B cell (primary cell): ENCODE measurements at regions not wholly inside any gene's neighbourhood (a gene's known extent, or its start where the extent isn't known, plus 50 kb on each side); places are given as distances from the start of the nearest gene placed in this dataset.

Experiments
- ATAC-seq: fragments of 200-7000 bp; cut with Tn5 transposase; one replicate; pipeline ENCODE4 v1.10.0; 2021; ENCODE audit warnings: low read depth, mild to moderate bottlenecking, moderate number of reproducible peaks, moderate library complexity
- CTCF ChIA-PET: fragments of 350-600 bp; sonication (Branson Sonifier 250); formaldehyde crosslinking; loops from one replicate; lab custom pipeline; 2021; ENCODE audit warnings: antibody characterized with exemption, inconsistent platforms; lab: Charles Lee
- POLR2A ChIA-PET: fragments of 350-600 bp; sonication (Branson Sonifier 250); formaldehyde crosslinking; loops from one replicate; lab custom pipeline; 2021; ENCODE audit warnings: antibody characterized with exemption; lab: Charles Lee
- DNase-seq: peaks from one replicate; pipeline ENCODE4 v3.0.0; 2013
- H2AFZ ChIP-seq: 2 replicates; pipeline ENCODE4 v1.6.1; 2012; ENCODE audit warnings: mild to moderate bottlenecking, low read depth, low read length; ENCODE audit not compliant: insufficient read depth, poor library complexity, severe bottlenecking
- H3K27ac ChIP-seq, 2 donors: 1 replicate in 1 of 2; 2 replicates in 1 of 2; pipeline ENCODE4 v1.5.1; 2012 to 2013; ENCODE audit warnings: low read length in 2 of 2, mild to moderate bottlenecking in 2 of 2, moderate library complexity in 1 of 2
- H3K27me3 ChIP-seq, 4 experiments: fragments of 200-600 bp in 1 of 4; sonication (generic) in 1 of 4; replicated peaks in 1 of 4; 1 replicate in 2 of 4; 2 replicates in 2 of 4; pipeline versions ENCODE4 v1.6.1 to v1.7.0; 2013 to 2016; ENCODE audit warnings: low read length in 3 of 4, mild to moderate bottlenecking in 2 of 4, mixed read lengths in 1 of 4, moderate library complexity in 1 of 4; ENCODE audit not compliant: insufficient read depth in 4 of 4, control insufficient read depth in 3 of 4; ENCODE audit errors: control extremely low read depth in 1 of 4
- H3K36me3 ChIP-seq, 2 experiments: replicated peaks in 1 of 2; 1 replicate in 1 of 2; 2 replicates in 1 of 2; pipeline versions ENCODE4 v1.6.1 to v1.7.1; 2013; ENCODE audit warnings: low read length in 1 of 2; ENCODE audit not compliant: insufficient read depth in 2 of 2, control insufficient read depth in 1 of 2; ENCODE audit errors: control extremely low read depth in 1 of 2, extremely low read depth in 1 of 2
- H3K4me1 ChIP-seq, 2 donors: fragments of 200-600 bp in 1 of 2; sonication (generic) in 1 of 2; 1 replicate in 1 of 2; 2 replicates in 1 of 2; pipeline versions ENCODE4 v1.5.1 to v1.6.1; 2013 to 2017; ENCODE audit warnings: low read length in 2 of 2; ENCODE audit not compliant: control insufficient read depth in 2 of 2, insufficient read depth in 2 of 2
- H3K4me2 ChIP-seq: replicated peaks from 2 replicates; pipeline ENCODE3; 2012; ENCODE audit warnings: mild to moderate bottlenecking, low read depth, low read length; ENCODE audit not compliant: poor library complexity, severe bottlenecking
- H3K4me3 ChIP-seq, 5 experiments: fragments of 200-600 bp in 1 of 5; sonication (generic) in 1 of 5; 1 replicate in 3 of 5; 2 replicates in 2 of 5; pipeline versions ENCODE4 v1.5.1 to v1.7.0; 2011 to 2016; ENCODE audit warnings: low read length in 4 of 5, mild to moderate bottlenecking in 4 of 5, low read depth in 2 of 5, control low read depth in 1 of 5, moderate library complexity in 1 of 5; ENCODE audit not compliant: insufficient read depth in 1 of 5; ENCODE audit errors: control extremely low read depth in 1 of 5, extremely low read depth in 1 of 5
- H3K79me2 ChIP-seq: fragments of 200-600 bp; sonication (generic); one replicate; pipeline ENCODE4 v1.6.0; 2016; ENCODE audit warnings: low read length; ENCODE audit not compliant: control insufficient read depth, insufficient read depth
- H3K9ac ChIP-seq: fragments of 200-600 bp; sonication (generic); 2 replicates; pipeline ENCODE4 v1.6.1; 2017; ENCODE audit warnings: mild to moderate bottlenecking, low read length, moderate library complexity
- H3K9me3 ChIP-seq, 3 donors: one replicate each; pipeline versions ENCODE4 v1.6.1 to v1.7.1; 2013; ENCODE audit warnings: low read length in 2 of 3; ENCODE audit not compliant: control insufficient read depth in 2 of 3, insufficient read depth in 1 of 3; ENCODE audit errors: control extremely low read depth in 1 of 3
- H4K20me1 ChIP-seq: 2 replicates; pipeline ENCODE4 v1.6.0; 2012; ENCODE audit warnings: mild to moderate bottlenecking, low read length; ENCODE audit not compliant: insufficient read depth, control insufficient read depth, poor library complexity, severe bottlenecking
- H3K27ac Mint-ChIP-seq: one replicate; pipeline ENCODE4 v1.8.0; 2021; ENCODE audit warnings: mixed read lengths
- H3K27me3 Mint-ChIP-seq: one replicate; pipeline ENCODE4 v1.8.0; 2021; ENCODE audit warnings: mixed read lengths
- H3K4me1 Mint-ChIP-seq: one replicate; pipeline ENCODE4 v1.8.0; 2021; ENCODE audit warnings: mixed read lengths
- H3K4me3 Mint-ChIP-seq: one replicate; pipeline ENCODE4 v1.8.0; 2021; ENCODE audit warnings: mixed read lengths
- H3K9me3 Mint-ChIP-seq: one replicate; pipeline ENCODE4 v1.8.0; 2022; ENCODE audit warnings: mixed read lengths; ENCODE audit not compliant: insufficient read depth
- CTCF ChIP-seq: fragments of 200-600 bp; IDR thresholded peaks from one replicate; pipeline ENCODE4 v1.8.0; 2022; ENCODE audit warnings: antibody characterized with exemption, mild to moderate bottlenecking
- EZH2 ChIP-seq: IDR thresholded peaks from 2 replicates; pipeline ENCODE4 v1.6.1; 2012; ENCODE audit warnings: borderline replicate concordance, low read depth, mild to moderate bottlenecking, moderate library complexity, low read length; ENCODE audit not compliant: insufficient read depth, poor library complexity, severe bottlenecking
- WGBS: methylation state at CpG from one replicate; pipeline ENCODE4 v1.1.5; 2013; ENCODE audit warnings: missing lambda C conversion rate; ENCODE audit not compliant: insufficient coverage; 5-methylcytosine and 5-hydroxymethylcytosine counted together
- intact Hi-C: fragments of 100-400 bp; cut with micrococcal nuclease; formaldehyde crosslinking; loops from one replicate; pipeline ENCODE4 v1.10.0; 2022

- POLR2A ChIA-PET: no interaction called here
- Mint-ChIP-seq H3K9me3 (no peaks in the 10 kb centered on the region), H3K27ac (no peak overlapping the region), H3K4me3 (no peak overlapping the region), H3K27me3 (no peaks in the 10 kb centered on the region), H3K4me1 (no peaks in the 10 kb centered on the region)
- CTCF ChIA-PET: no interaction called here
- Histone ChIP-seq H3K4me1 (no peaks in the 10 kb centered on the region), H3K4me2 (no peak overlapping the region), H3K9me3 (no peaks in the 10 kb centered on the region), H3K27me3 (no peaks in the 10 kb centered on the region), H3K79me2 (no peaks in the 10 kb centered on the region), H3K36me3 (no peaks in the 10 kb centered on the region), H3K9ac (no peak overlapping the region), H3K4me3 (no peak overlapping the region), H2AFZ (no peak overlapping the region), H3K27ac (no peak overlapping the region), H4K20me1 (no peaks in the 10 kb centered on the region)
- DNase-seq (no peak), ATAC-seq (no peak)
- TF ChIP-seq CTCF: no peak
- no peak for TF ChIP-seq EZH2
- intact Hi-C loops: no loop called here
- 81% methylated on average over 2 of the region's 6 CpGs for WGBS
These were observed 294.7 kb downstream of the C7orf25 start for GRCh38 chr7:42617071-42617765.

GRCh38 chr7:42614636-42615035 lies 297.2 kb downstream of the C7orf25 start:
- whole genome bisulfite sequencing: 100% methylated on average over 3 of the region's 4 CpGs
- no peaks in the 10 kb centered on the region for H3K79me2 ChIP-seq
- no peak overlapping the region for H3K4me2 ChIP-seq
- no peak overlapping the region for H3K27ac ChIP-seq
- H3K4me3 ChIP-seq: no peak overlapping the region
- ATAC-seq (no peak), DNase-seq (no peak)
- H3K27me3 ChIP-seq: no peaks in the 10 kb centered on the region
- no peak overlapping the region for H3K9ac ChIP-seq
- ChIA-PET CTCF (no interaction called here), POLR2A (no interaction called here)
- no peak for TF ChIP-seq CTCF
- Mint-ChIP-seq H3K27me3 (no peaks in the 10 kb centered on the region), H3K4me3 (no peak overlapping the region), H3K4me1 (no peaks in the 10 kb centered on the region), H3K27ac (no peak overlapping the region), H3K9me3 (no peaks in the 10 kb centered on the region)
- H3K4me1 ChIP-seq: no peaks in the 10 kb centered on the region
- H3K9me3 ChIP-seq: no peaks in the 10 kb centered on the region
- no peak overlapping the region for H2AFZ ChIP-seq
- no peaks in the 10 kb centered on the region for H3K36me3 ChIP-seq
- intact Hi-C loops: no loop called here
- no peaks in the 10 kb centered on the region for H4K20me1 ChIP-seq
